Anterior cingulate cortex (tissue), 58 donors: ENCODE measurements at regions not wholly inside any gene's neighbourhood (a gene's known extent, or its start where the extent isn't known, plus 50 kb on each side); places are given as distances from the start of the nearest gene placed in this dataset.
A peak's percentile ranks its signal among the peaks of the same experiment; 100 is the strongest.

Source experiments
- DNase-seq, 58 donors: peaks; one replicate each; lab custom pipeline; 2025; lab: John Stamatoyannopoulos, UW

GRCh38 chr10:112057072-112057471, 126.5 kb downstream of the GPAM start:
- DNase-seq = no peak

GRCh38 chr10:112059220-112059619, 124.3 kb downstream of the GPAM start:
- DNase-seq = no peak

GRCh38 chr10:112071596-112072133, 111.9 kb downstream of the GPAM start:
- no peak for DNase-seq

- no peak for DNase-seq
Observed at GRCh38 chr10:112078003-112078402, 105.6 kb downstream of the GPAM start.

GRCh38 chr10:112080231-112080630, 103.3 kb downstream of the GPAM start:
- DNase-seq = no peak

GRCh38 chr10:112082120-112082519, 101.4 kb downstream of the GPAM start:
- DNase-seq = peak in 2 of 58 donors; percentile 1 to 3

- no peak for DNase-seq
Observed at GRCh38 chr10:112083472-112083871, 100.1 kb downstream of the GPAM start.

GRCh38 chr10:112087953-112088456, 95.6 kb downstream of the GPAM start:
- no peak for DNase-seq

GRCh38 chr10:112091703-112092102, 91.9 kb downstream of the GPAM start:
- DNase-seq = no peak

- no peak for DNase-seq
Observed at GRCh38 chr10:112092519-112092918, 91.0 kb downstream of the GPAM start.

GRCh38 chr10:112094984-112095383, 88.6 kb downstream of the GPAM start:
- DNase-seq = no peak

- DNase-seq = no peak
Observed at GRCh38 chr10:112095731-112096130, 87.8 kb downstream of the GPAM start.

GRCh38 chr10:112098682-112099081, 84.9 kb downstream of the GPAM start:
- no peak for DNase-seq
